ENCODE measurements at regions not wholly inside any gene's neighbourhood (a gene's known extent, or its start where the extent isn't known, plus 50 kb on each side); places are given as distances from the start of the nearest gene placed in this dataset.

DNA sequence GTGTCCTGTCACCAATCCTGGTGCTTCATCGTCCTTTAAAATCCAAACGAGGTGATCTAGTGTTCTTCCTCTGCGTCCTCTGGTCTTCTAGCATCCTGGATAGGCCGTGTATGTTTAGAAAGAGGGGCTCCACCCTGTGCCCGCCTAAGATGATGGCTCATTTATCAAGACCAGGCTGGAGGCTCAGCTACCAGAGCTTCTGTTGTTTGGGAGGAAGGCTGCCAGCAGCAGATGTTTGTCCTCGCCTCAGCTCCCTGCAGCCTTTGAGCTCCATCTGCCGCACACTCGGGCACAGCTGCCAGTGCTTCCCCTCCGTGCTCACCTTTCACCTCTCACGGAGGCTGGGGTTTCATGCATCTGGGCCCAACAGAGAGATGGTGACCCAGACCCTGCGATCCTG is 954.7 kb upstream of the RBFOX1 start:
- POLR2A ChIA-PET = no interaction called here
- Histone ChIP-seq H3K4me3 (replicated peaks in 1 of 3; ENCODE audit: insufficient read depth in 1 of 3, low read depth in 1 of 3, low read length in 3 of 3) (no peak overlapping the region), H3K27me3 (ENCODE audit: control insufficient read depth in 2 of 2, insufficient read depth in 2 of 2, low read length in 2 of 2) (no peaks in the 10 kb centered on the region), H3K79me2 (ENCODE audit: control insufficient read depth, insufficient read depth, low read length) (no peaks in the 10 kb centered on the region), H2AFZ (ENCODE audit: low read depth, low read length) (no peak overlapping the region), H4K20me1 (replicated peaks; ENCODE audit: control insufficient read depth, extremely low read depth, insufficient read depth, low read length) (no peaks in the 10 kb centered on the region), H3K4me2 (ENCODE audit: insufficient read depth, low read length) (no peak overlapping the region), H3K36me3 (ENCODE audit: control insufficient read depth in 2 of 2, extremely low read depth in 1 of 2, insufficient read depth in 2 of 2, low read length in 2 of 2) (no peaks in the 10 kb centered on the region), H3K9me1 (replicated peaks; ENCODE audit: control insufficient read depth, extremely low read depth, insufficient read depth, low read length) (no peaks in the 10 kb centered on the region), H3K9me3 (replicated peaks; ENCODE audit: control insufficient read depth, insufficient read depth, low read length) (peaks cover 8% of the 10 kb centered on the region), H3K4me1 (ENCODE audit: control insufficient read depth, extremely low read depth, insufficient read depth, low read length) (no peaks in the 10 kb centered on the region), H3K9ac (replicated peaks; ENCODE audit: extremely low read depth, insufficient read depth, low read length) (no peak overlapping the region), H3K27ac (ENCODE audit: insufficient read depth, low read depth, low read length) (no peak overlapping the region)
- CTCF ChIA-PET = no interaction called here
- FAIRE-seq (no peak), DNase-seq (ENCODE audit: low read depth, low spot score) (no peak)
- dilution Hi-C loops (cut with MboI; ENCODE audit: extremely low pct_ligation_motif_present, low sequenced_read_pairs) = no loop called here
- TF ChIP-seq, protein P1, sequence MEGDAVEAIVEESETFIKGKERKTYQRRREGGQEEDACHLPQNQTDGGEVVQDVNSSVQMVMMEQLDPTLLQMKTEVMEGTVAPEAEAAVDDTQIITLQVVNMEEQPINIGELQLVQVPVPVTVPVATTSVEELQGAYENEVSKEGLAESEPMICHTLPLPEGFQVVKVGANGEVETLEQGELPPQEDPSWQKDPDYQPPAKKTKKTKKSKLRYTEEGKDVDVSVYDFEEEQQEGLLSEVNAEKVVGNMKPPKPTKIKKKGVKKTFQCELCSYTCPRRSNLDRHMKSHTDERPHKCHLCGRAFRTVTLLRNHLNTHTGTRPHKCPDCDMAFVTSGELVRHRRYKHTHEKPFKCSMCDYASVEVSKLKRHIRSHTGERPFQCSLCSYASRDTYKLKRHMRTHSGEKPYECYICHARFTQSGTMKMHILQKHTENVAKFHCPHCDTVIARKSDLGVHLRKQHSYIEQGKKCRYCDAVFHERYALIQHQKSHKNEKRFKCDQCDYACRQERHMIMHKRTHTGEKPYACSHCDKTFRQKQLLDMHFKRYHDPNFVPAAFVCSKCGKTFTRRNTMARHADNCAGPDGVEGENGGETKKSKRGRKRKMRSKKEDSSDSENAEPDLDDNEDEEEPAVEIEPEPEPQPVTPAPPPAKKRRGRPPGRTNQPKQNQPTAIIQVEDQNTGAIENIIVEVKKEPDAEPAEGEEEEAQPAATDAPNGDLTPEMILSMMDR (IDR thresholded peaks at IDR 0.05; ENCODE audit: extremely low read depth in 1 of 2, insufficient read depth in 1 of 2, low read depth in 1 of 2, low read length in 2 of 2) = no peak
- TF ChIP-seq MYC (IDR thresholded peaks at IDR 0.05; ENCODE audit: low read depth, low read length) = no peak
- no peak for TF ChIP-seq FOS (IDR thresholded peaks at IDR 0.05; ENCODE audit: borderline replicate concordance, insufficient read depth, low read length)
- no peak for TF ChIP-seq POLR2A (IDR thresholded peaks at IDR 0.05; ENCODE audit: low read depth, low read length)
- no peak for TF ChIP-seq POLR2AphosphoS5 (IDR thresholded peaks at IDR 0.05; ENCODE audit: insufficient read depth, low read depth, low read length)
- no peak for TF ChIP-seq EZH2 (IDR thresholded peaks at IDR 0.05; ENCODE audit: borderline replicate concordance, low read depth, low read length, severe bottlenecking)
- TF ChIP-seq JUN (IDR thresholded peaks at IDR 0.05; ENCODE audit: borderline replicate concordance, insufficient read depth, insufficient read length, low read depth) = no peak
- TF ChIP-seq GATA2 (IDR thresholded peaks at IDR 0.05; ENCODE audit: insufficient read depth, insufficient read length, low read depth, low read length) = no peak
- TF ChIP-seq, protein P2, sequence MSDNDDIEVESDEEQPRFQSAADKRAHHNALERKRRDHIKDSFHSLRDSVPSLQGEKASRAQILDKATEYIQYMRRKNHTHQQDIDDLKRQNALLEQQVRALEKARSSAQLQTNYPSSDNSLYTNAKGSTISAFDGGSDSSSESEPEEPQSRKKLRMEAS (IDR thresholded peaks at IDR 0.05; ENCODE audit: insufficient read depth, insufficient read length) = no peak
- intact Hi-C loops (cut with micrococcal nuclease) = no loop called here
- BruUV-seq (replicated peaks) = no TSS peak
